Glutamatergic neuron (in vitro differentiated cells): ENCODE measurements at regions not wholly inside any gene's neighbourhood (a gene's known extent, or its start where the extent isn't known, plus 50 kb on each side); places are given as distances from the start of the nearest gene placed in this dataset.

Source experiments
- DNase-seq: peaks from one replicate; pipeline ENCODE4 v3.0.0; 2022
- H3K27ac Mint-ChIP-seq: one replicate; pipeline ENCODE4 v1.8.0; 2020; ENCODE audit warnings: mild to moderate bottlenecking, mixed read lengths, inconsistent platforms; ENCODE audit not compliant: unreplicated experiment
- H3K27me3 Mint-ChIP-seq: one replicate; pipeline ENCODE4 v1.8.0; 2020; ENCODE audit warnings: mild to moderate bottlenecking, moderate library complexity, mixed read lengths, inconsistent platforms; ENCODE audit not compliant: unreplicated experiment
- H3K36me3 Mint-ChIP-seq: one replicate; pipeline ENCODE4 v1.8.0; 2020; ENCODE audit warnings: mild to moderate bottlenecking, mixed read lengths, inconsistent platforms; ENCODE audit not compliant: unreplicated experiment
- H3K4me1 Mint-ChIP-seq: one replicate; pipeline ENCODE4 v1.8.0; 2020; ENCODE audit warnings: mild to moderate bottlenecking, low read depth, mixed read lengths, inconsistent platforms; ENCODE audit not compliant: unreplicated experiment
- H3K4me3 Mint-ChIP-seq: one replicate; pipeline ENCODE4 v1.8.0; 2020; ENCODE audit warnings: mild to moderate bottlenecking, mixed read lengths, inconsistent platforms; ENCODE audit not compliant: unreplicated experiment
- H3K9me3 Mint-ChIP-seq: one replicate; pipeline ENCODE4 v1.8.0; 2020; ENCODE audit warnings: mild to moderate bottlenecking, moderate library complexity, mixed read lengths, inconsistent platforms; ENCODE audit not compliant: unreplicated experiment
- CTCF ChIP-seq: fragments of 200-600 bp; sonication (generic); IDR thresholded peaks from one replicate; pipeline ENCODE4 v1.5.0; 2021; ENCODE audit not compliant: partially characterized antibody, unreplicated experiment

DNA sequence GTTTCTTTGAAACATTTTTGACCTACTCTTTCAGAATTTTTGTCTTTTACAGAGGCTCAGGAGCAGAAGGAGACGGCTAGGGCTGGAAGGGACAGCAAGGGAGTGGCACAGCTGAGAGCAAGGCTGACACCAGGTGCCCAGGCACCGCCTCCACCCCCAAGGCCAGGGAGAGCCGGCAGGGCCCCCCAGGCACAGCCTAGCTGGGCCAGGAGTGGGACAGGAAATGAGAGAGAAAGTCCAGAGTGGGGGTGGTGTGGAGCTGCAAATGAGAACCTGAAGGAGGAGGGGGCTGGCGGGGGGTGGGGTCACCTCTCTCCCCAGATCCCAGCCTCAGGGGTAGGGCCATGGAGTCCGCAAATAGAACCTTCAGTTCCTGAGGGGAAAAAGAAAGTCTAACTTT lies 236.7 kb downstream of the CDC5L start:
- Mint-ChIP-seq H3K27me3 (peaks cover 2% of the 10 kb centered on the region), H3K4me1 (peaks cover 2% of the 10 kb centered on the region), H3K36me3 (no peaks in the 10 kb centered on the region), H3K27ac (no peak overlapping the region), H3K9me3 (peaks cover 2% of the 10 kb centered on the region), H3K4me3 (no peak overlapping the region)
- DNase-seq, result no peak
- no peak for TF ChIP-seq CTCF

- H3K27me3 Mint-ChIP-seq, result peaks cover 2% of the 10 kb centered on the region
- H3K4me3 Mint-ChIP-seq, result no peak overlapping the region
- no peaks in the 10 kb centered on the region for H3K36me3 Mint-ChIP-seq
- H3K9me3 Mint-ChIP-seq, result peaks cover 2% of the 10 kb centered on the region
- peaks cover 2% of the 10 kb centered on the region for H3K4me1 Mint-ChIP-seq
- H3K27ac Mint-ChIP-seq, result no peak overlapping the region
- no peak for TF ChIP-seq CTCF
- DNase-seq, result no peak
Observed at GRCh38 chr6:44624936-44625573, 237.5 kb downstream of the CDC5L start.

GRCh38 chr6:44625996-44626395 lies 238.5 kb downstream of the CDC5L start:
- DNase-seq, result no peak
- peaks cover 2% of the 10 kb centered on the region for H3K4me1 Mint-ChIP-seq
- TF ChIP-seq CTCF, result no peak
- H3K27me3 Mint-ChIP-seq, result peaks cover 2% of the 10 kb centered on the region
- no peaks in the 10 kb centered on the region for H3K36me3 Mint-ChIP-seq
- H3K4me3 Mint-ChIP-seq, result no peak overlapping the region
- H3K9me3 Mint-ChIP-seq, result peaks cover 2% of the 10 kb centered on the region
- no peak overlapping the region for H3K27ac Mint-ChIP-seq

DNA sequence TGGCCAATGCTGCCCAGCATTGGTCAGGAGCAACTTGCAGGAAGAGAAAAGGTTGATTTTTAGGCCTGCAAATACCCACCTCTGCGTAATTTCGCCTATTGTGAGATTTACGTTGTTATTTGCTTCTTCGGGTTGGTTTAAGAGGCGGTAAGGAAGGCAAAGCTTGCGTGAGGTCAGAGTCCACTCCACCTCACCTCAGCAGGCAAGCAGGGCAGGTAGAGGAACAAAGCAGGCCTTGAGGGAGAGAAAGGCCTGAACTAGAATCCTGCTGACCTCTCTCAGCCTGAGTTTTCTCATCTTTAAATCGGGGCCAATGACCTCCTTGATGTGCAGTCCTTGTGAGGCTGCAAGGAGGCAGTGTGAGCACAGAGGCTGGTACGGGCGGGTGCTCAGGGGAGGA lies 239.1 kb downstream of the CDC5L start:
- TF ChIP-seq CTCF, result no peak
- Mint-ChIP-seq H3K4me3 (no peak overlapping the region), H3K36me3 (no peaks in the 10 kb centered on the region), H3K9me3 (peaks cover 5% of the 10 kb centered on the region), H3K4me1 (peaks cover 2% of the 10 kb centered on the region), H3K27ac (no peak overlapping the region), H3K27me3 (peaks cover 2% of the 10 kb centered on the region)
- DNase-seq, result no peak

GRCh38 chr6:44627091-44627882 lies 239.8 kb downstream of the CDC5L start:
- no peak for DNase-seq

More at GRCh38 chr6:44627091-44627882, 239.8 kb downstream of the CDC5L start:
- Mint-ChIP-seq H3K4me1 (peaks cover 2% of the 10 kb centered on the region), H3K27me3 (peaks cover 2% of the 10 kb centered on the region), H3K9me3 (peaks cover 5% of the 10 kb centered on the region), H3K36me3 (no peaks in the 10 kb centered on the region), H3K27ac (no peak overlapping the region), H3K4me3 (no peak overlapping the region)
- no peak for TF ChIP-seq CTCF
